ENCODE measurements at regions not wholly inside any gene's neighbourhood (a gene's known extent, or its start where the extent isn't known, plus 50 kb on each side); places are given as distances from the start of the nearest gene placed in this dataset.
"Not testable (repeated sequence)": the region's sequence is repeated elsewhere in the genome, so short reads cannot be mapped to it uniquely, and the experiment has no call there.

DNA sequence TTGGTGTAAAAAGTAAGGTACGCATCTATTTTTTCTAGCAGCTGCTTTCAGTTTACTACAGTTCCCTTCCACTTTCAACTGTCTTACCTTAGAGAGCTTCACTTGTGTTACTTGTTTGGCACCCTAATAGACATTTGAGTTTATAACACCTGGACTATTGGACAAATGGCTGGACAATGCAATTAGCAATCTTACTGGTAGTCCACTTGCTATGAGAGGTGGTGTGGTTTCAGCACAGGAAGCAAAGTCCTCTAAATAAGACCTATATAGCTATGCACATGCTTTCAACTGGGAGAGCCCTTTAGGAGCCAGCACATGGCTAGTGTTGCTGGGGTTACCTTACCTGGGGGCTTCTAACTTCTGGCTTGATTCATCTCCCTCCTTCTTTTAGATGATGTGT lies 119.6 kb upstream of the RANBP3L start:
- DNase-seq (ENCODE audit: extremely low spot score), result no peak
- 100% methylated on average over 1 of the region's 1 CpG for WGBS
- Histone ChIP-seq H3K4me1 (ENCODE audit: insufficient read depth) (no peaks in the 10 kb centered on the region), H3K4me3 (ENCODE audit: low read depth, low read length) (no peak overlapping the region), H3K27ac (ENCODE audit: low read depth) (no peak overlapping the region), H3K36me3 (ENCODE audit: insufficient read depth) (no peaks in the 10 kb centered on the region)

DNA sequence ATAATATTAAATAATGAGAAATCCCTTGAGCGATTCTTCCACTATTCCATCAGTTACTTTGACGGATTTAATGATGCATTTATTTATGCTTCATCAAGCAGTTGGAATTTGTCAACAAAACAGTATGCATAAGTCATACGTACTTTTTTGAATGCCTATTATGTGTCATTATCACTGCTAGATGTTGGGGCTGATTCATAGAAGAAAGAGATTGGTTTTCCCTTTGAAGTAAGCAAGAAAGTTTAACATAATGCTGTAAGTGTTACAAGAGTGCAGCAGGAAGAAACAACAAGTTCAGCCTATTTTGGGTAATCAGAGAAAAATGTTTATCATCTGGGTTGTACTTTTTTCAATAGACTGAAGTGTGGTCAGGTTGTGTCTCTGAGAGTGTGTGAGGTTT lies 121.2 kb upstream of the RANBP3L start:
- Histone ChIP-seq H3K27ac (ENCODE audit: low read depth) (peak overlapping the region; percentile 23), H3K36me3 (ENCODE audit: insufficient read depth) (no peaks in the 10 kb centered on the region), H3K4me1 (ENCODE audit: insufficient read depth) (no peaks in the 10 kb centered on the region), H3K4me3 (ENCODE audit: low read depth, low read length) (no peak overlapping the region)
- WGBS, result 66% methylated on average over 3 of the region's 3 CpGs
- no peak for DNase-seq (ENCODE audit: extremely low spot score)

DNA sequence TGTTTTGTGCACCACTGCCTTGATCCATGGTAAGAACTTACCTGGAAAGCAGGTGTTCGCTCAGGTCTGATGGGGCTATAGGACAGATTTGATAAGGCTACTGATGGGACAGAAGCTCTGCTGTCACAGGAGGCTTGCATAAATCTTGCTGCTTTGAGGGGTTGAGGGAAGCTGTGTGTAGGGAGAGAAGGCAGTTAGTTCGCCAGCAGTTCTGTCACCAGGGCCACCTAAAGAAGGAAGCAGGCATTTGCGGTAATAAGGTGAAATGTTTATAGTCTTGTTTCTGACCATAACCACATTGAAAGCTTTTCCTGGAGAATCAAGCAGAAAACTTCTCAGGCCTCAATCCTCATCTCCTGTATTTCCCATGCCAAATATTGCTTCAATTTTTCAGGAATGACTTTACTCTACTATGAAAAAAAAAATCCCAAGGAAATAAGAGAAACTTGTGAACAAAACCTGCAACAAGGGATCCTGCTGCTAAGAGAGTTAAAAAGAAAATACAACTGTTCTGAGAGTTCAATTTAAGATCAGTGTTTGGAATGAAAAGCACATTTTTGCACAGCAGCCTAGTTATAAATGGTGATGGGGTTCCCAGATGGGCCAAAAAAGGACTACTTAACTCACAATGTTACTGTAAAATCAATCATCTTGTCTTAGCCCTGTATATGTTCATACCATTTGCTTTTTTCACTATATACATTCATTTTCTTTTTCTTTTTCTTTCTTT lies 122.0 kb upstream of the RANBP3L start:
- Histone ChIP-seq H3K4me1 (ENCODE audit: insufficient read depth) (no peaks in the 10 kb centered on the region), H3K4me3 (ENCODE audit: low read depth, low read length) (no peak overlapping the region), H3K36me3 (ENCODE audit: insufficient read depth) (no peaks in the 10 kb centered on the region), H3K27ac (ENCODE audit: low read depth) (no peak overlapping the region)
- 67% methylated on average over 3 of the region's 3 CpGs for WGBS
- DNase-seq (ENCODE audit: extremely low spot score), result no peak

DNA sequence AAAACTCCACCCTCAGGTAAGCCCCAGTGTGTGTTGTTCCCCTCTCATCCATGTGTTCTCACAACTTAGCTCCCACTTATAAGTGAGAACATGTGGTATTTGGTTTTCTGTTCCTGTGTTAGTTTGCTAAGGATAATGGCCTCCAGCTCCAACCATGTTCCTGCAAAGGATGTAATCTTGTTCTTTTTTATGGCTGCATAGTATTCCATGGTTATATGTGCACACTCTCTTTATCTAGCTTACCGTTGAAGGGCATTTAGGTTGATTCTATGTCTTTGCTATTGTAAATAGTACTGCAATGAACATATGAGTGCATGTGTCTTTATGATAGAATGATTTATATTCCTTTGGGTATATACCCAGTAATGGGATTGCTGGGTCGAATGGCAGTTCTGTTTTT lies 124.4 kb upstream of the RANBP3L start:
- H3K4me3 ChIP-seq (ENCODE audit: low read depth, low read length); H3K36me3 ChIP-seq (ENCODE audit: insufficient read depth); H3K4me1 ChIP-seq (ENCODE audit: insufficient read depth); DNase-seq (ENCODE audit: extremely low spot score); H3K27ac ChIP-seq (ENCODE audit: low read depth): not testable (repeated sequence)
- 91% methylated on average over 2 of the region's 2 CpGs for WGBS

DNA sequence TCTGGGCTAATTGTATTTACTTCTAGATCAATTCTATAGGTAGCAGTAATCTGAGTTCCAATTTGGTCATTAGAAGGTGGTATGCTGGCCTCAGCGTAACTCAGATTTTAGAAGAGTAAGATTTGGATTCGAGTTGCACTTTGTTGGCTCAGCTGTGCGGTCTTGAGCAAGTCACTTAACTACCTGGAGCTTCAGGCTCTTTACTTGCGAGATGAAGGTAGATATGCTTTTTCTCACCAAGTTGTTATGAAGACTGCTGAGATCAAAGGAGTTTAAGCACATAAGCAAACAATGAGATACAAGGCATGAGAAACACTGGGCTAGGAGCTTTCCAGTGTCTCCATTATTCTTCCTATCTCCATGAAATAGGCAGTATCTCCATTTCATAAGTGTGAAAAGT lies 133.8 kb upstream of the RANBP3L start:
- no peak overlapping the region for H3K27ac ChIP-seq (ENCODE audit: low read depth)
- H3K4me3 ChIP-seq (ENCODE audit: low read depth, low read length), result no peak overlapping the region
- no peaks in the 10 kb centered on the region for H3K4me1 ChIP-seq (ENCODE audit: insufficient read depth)
- DNase-seq (ENCODE audit: extremely low spot score), result no peak
- H3K36me3 ChIP-seq (ENCODE audit: insufficient read depth), result no peaks in the 10 kb centered on the region
- WGBS, result 91% methylated on average over 4 of the region's 4 CpGs

DNA sequence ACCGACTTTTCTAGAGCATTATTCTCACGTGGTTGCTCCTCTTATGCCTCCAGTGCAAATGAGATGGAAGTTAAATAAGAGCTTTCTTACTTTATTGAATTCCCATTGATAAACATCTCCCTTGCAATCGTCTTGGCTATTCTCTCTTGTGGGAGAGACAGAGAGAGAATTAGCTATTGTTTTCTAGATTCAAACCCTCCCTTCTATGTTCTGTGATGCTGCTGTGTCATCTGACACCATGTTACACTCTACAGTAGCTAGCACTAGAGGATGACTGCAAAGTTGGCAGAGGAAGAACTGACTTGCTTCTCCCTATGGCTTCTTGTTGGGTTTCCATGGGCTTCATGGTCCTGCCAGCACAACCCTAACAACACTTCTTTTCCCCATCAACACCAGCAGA lies 134.6 kb upstream of the RANBP3L start:
- no peak for DNase-seq (ENCODE audit: extremely low spot score)
- WGBS, result 72% methylated on average over 3 of the region's 3 CpGs
- Histone ChIP-seq H3K4me3 (ENCODE audit: low read depth, low read length) (no peak overlapping the region), H3K4me1 (ENCODE audit: insufficient read depth) (no peaks in the 10 kb centered on the region), H3K27ac (ENCODE audit: low read depth) (no peak overlapping the region), H3K36me3 (ENCODE audit: insufficient read depth) (no peaks in the 10 kb centered on the region)

DNA sequence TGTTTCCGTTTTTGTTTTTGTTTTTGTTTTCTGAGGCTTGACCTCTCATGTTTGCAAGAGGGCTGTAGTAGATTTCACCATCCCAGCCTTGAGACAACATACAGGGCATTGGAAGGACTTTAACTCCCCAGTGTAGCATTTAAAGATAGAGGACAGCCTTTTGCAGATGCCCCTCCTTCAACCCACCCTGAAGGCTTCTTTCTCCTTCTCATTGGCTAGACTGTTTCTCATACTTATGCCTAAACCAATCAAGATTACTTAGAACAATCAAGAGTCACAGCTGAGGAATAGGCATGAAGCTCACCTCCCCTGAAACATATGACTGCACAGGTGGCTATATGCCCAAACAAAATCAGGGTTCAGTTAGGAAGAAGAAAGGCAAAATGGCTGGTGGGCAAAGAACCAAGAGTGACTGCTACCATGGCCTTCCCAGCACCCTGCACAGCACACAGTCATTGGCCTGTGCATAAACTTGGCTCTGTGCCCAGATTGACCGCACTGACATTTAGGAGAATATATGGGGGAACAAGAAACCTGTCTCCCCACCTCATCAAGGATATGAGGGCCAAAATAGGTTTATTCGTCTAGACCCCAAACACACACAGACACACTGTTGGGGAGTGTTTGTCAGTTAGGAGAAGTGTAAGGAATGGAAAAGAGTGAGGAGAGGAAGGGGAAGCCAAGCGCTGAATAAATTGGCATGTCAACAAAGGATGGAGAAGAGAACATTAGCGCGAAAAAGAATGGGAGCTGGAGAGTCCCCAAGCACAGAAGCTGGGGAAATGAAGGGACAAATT lies 137.3 kb upstream of the RANBP3L start:
- Histone ChIP-seq H3K36me3 (ENCODE audit: insufficient read depth) (no peaks in the 10 kb centered on the region), H3K27ac (ENCODE audit: low read depth) (no peak overlapping the region), H3K4me1 (ENCODE audit: insufficient read depth) (peaks cover 2% of the 10 kb centered on the region), H3K4me3 (ENCODE audit: low read depth, low read length) (no peak overlapping the region)
- WGBS, result 77% methylated on average over 6 of the region's 6 CpGs
- DNase-seq (ENCODE audit: extremely low spot score), result no peak

DNA sequence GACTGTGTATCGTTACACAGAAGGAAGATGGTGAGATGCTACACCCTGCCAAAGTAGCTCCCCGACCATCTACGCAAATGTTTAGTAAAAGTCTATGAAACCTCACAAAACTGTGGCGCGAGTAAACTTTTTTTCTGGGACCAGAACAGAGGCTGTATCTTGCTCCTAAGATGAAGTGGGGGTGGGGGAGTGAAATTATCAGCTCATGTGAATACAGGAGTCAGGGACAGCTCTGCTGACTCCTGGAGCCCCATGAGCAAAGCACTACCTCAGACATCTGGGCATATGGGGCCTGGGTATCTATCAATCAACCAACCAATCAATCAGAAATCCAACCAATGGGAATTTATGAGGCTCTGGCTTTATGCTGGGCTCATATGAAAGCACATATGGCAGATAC lies 138.6 kb upstream of the RANBP3L start:
- H3K4me1 ChIP-seq (ENCODE audit: insufficient read depth), result peaks cover 2% of the 10 kb centered on the region
- no peak for DNase-seq (ENCODE audit: extremely low spot score)
- H3K36me3 ChIP-seq (ENCODE audit: insufficient read depth), result no peaks in the 10 kb centered on the region
- H3K27ac ChIP-seq (ENCODE audit: low read depth), result no peak overlapping the region
- WGBS, result 74% methylated on average over 5 of the region's 5 CpGs
- no peak overlapping the region for H3K4me3 ChIP-seq (ENCODE audit: low read depth, low read length)

DNA sequence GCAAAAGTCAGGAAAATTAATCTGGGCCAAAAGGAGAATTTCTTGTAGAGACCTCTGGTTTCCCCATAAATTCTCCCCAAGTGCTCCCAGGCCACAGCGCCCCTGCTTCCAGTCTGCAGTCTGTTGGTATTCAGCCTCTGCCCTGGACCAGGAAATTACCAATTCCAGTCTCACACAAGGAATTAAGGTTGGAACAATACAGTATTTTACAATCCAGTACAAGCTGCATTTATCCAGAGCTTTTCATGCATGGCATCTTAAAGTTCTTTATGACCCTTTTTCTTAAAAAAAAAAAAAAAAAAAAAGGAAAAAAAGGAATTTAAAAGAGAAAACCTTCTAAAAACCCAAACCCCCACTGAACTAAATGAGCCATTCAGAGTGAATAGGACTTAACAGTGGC lies 139.6 kb upstream of the RANBP3L start:
- no peak for DNase-seq (ENCODE audit: extremely low spot score)
- Histone ChIP-seq H3K36me3 (ENCODE audit: insufficient read depth) (no peaks in the 10 kb centered on the region), H3K4me1 (ENCODE audit: insufficient read depth) (peaks cover 2% of the 10 kb centered on the region), H3K4me3 (ENCODE audit: low read depth, low read length) (no peak overlapping the region), H3K27ac (ENCODE audit: low read depth) (no peak overlapping the region)
- 80% methylated on average over 1 of the region's 1 CpG for WGBS

DNA sequence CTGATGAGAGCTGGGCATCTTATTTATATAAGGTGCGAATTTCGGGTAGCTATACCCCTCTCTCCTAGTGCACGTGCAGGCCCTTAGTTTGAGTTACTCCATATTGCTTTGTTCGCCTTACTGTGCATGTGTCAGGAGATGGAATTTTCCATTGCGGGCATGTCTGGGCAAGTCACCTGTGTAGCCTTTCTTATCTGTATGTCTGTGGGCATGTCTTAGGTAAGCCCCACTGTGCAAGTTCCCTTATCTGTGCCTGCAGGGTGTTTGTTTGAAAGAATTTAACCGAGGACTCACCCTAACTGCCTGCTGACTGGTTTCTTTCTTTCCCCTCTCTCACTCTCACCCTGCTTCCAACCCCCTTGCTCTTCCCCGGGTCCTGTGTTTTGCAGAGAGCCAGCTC lies 140.7 kb upstream of the RANBP3L start:
- DNase-seq (ENCODE audit: extremely low spot score), result no peak
- WGBS, result 69% methylated on average over 7 of the region's 7 CpGs
- Histone ChIP-seq H3K27ac (ENCODE audit: low read depth) (no peak overlapping the region), H3K4me1 (ENCODE audit: insufficient read depth) (peaks cover 2% of the 10 kb centered on the region), H3K36me3 (ENCODE audit: insufficient read depth) (no peaks in the 10 kb centered on the region), H3K4me3 (ENCODE audit: low read depth, low read length) (no peak overlapping the region)

DNA sequence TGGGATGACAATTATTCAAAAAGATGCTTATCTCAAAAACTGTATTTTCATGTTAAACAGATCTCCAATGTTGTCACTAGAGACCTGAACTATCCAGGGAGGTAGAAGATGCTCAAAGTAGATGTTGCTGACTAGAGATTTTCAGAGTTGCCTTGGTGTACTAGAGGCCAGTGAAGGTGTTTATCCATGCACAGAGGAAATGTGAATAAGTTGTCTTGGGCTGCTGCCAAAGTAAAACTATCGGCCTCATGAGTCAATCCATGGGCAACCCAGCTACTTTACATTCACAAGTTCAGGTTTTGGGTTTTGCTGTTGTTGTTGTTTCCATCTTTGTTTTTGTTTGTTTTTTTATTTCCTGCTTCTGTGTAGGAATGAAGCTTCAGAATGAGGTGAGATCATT lies 141.1 kb upstream of the RANBP3L start:
- H3K4me1 ChIP-seq (ENCODE audit: insufficient read depth), result peaks cover 2% of the 10 kb centered on the region
- H3K4me3 ChIP-seq (ENCODE audit: low read depth, low read length), result no peak overlapping the region
- H3K36me3 ChIP-seq (ENCODE audit: insufficient read depth), result no peaks in the 10 kb centered on the region
- no peak for DNase-seq (ENCODE audit: extremely low spot score)
- 28% methylated on average over 1 of the region's 1 CpG for WGBS
- no peak overlapping the region for H3K27ac ChIP-seq (ENCODE audit: low read depth)

DNA sequence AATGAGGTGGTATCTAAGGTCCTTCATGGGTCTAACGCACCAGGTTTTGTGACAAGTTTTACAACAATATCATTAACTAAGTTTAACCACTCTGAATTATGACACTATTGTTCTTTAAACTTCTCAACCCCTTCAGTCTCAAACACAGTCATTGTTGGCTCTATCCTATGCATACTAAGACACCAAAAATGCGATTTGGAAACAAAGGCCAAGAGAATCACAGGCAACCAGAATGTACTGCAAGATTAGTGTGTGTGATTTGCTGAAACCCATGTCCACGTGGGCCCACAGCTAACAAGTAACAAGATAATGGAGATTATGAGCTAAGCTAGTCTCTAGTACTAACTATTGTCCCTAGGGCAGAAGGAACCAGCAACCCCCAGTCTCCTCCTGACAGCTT lies 142.2 kb upstream of the RANBP3L start:
- Histone ChIP-seq H3K4me3 (ENCODE audit: low read depth, low read length) (no peak overlapping the region), H3K36me3 (ENCODE audit: insufficient read depth) (no peaks in the 10 kb centered on the region), H3K27ac (ENCODE audit: low read depth) (no peak overlapping the region), H3K4me1 (ENCODE audit: insufficient read depth) (peaks cover 2% of the 10 kb centered on the region)
- no peak for DNase-seq (ENCODE audit: extremely low spot score)
- 82% methylated on average over 3 of the region's 3 CpGs for WGBS

DNA sequence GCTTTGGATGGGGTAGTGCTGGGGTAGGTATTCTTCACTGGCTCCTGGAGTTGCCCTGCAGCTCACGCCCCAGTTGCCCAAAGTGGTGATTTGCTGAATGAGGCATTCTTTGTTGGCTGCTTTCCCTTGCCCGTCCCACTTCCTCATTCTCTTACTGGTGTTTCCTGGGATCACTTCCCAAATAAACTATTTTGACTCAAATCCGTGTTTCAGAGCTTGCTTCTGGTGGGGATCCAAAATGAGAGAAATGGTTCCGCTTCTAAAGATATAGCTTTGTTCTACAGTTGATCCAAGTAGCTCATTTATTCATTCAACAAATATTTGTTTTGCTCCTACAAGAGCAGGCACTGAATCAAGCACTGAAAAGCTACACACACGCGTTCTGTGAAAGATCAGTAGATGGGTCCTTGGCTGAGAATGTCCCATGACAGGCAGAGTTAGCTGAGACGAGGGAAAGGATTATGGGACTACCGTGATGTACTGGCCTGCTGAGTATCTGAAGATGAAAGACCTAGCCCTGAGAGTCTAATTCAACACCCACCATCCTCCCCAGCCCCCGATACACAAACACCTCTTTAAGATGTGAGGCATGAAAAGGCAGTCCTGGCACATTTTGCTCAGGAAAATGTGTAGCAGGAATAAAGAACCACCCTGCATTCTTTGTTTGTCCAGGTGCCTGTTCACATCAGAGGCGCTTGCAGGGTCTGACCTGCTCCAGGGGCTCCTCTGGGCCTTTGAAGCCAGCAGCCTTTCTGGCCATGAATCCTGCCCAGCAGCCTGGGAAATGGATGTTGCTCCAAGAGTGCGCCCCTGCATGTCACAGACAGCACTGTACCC lies 143.1 kb upstream of the RANBP3L start:
- Histone ChIP-seq H3K4me1 (ENCODE audit: insufficient read depth) (peaks cover 2% of the 10 kb centered on the region), H3K4me3 (ENCODE audit: low read depth, low read length) (no peak overlapping the region), H3K27ac (ENCODE audit: low read depth) (peak overlapping the region; percentile 25), H3K36me3 (ENCODE audit: insufficient read depth) (no peaks in the 10 kb centered on the region)
- DNase-seq (ENCODE audit: extremely low spot score), result no peak
- WGBS, result 62% methylated on average over 11 of the region's 11 CpGs

DNA sequence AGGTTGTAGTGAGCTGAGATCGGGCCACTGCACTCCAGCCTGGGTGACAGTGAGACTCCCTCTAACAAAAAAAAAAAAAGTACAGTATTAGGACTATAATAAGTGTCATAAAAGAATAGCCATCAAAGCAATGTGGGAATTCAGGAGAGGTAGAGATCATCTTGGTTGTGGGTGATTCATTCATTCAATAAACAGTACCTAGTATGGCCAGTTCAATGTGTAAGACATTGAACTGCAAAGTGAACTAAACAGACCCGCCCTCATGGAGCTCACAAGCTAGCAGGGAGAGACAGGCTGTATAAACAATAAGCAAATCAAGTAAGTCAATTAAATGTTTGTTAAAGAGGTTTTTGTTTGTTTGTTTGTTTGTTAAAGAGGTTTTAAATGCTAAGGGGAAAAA lies 146.1 kb upstream of the RANBP3L start:
- no peak for DNase-seq (ENCODE audit: extremely low spot score)
- Histone ChIP-seq H3K4me1 (ENCODE audit: insufficient read depth) (no peaks in the 10 kb centered on the region), H3K4me3 (ENCODE audit: low read depth, low read length) (no peak overlapping the region), H3K27ac (ENCODE audit: low read depth) (no peak overlapping the region), H3K36me3 (ENCODE audit: insufficient read depth) (no peaks in the 10 kb centered on the region)
- 86% methylated on average over 2 of the region's 2 CpGs for WGBS
